ENCODE measurements at regions not wholly inside any gene's neighbourhood (a gene's known extent, or its start where the extent isn't known, plus 50 kb on each side); places are given as distances from the start of the nearest gene placed in this dataset.

GRCh38 chr13:90099847-90100246 is 1247.6 kb upstream of the MIR17HG start:
- H3K36me3 ChIP-seq: no peaks in the 10 kb centered on the region
- no peaks in the 10 kb centered on the region for H3K9me3 ChIP-seq
- H3K4me3 ChIP-seq: no peak overlapping the region
- no peaks in the 10 kb centered on the region for H3K27me3 ChIP-seq (replicated peaks; ENCODE audit: insufficient read depth)
- ATAC-seq (ENCODE audit: insufficient number of reproducible peaks, low FRiP score, low read depth) (no peak), DNase-seq (ENCODE audit: low spot score) (no peak)
- no peak for TF ChIP-seq CTCF (IDR thresholded peaks at IDR 0.05)
- no peak overlapping the region for H3K27ac ChIP-seq
- H3K4me1 ChIP-seq (ENCODE audit: control insufficient read depth in 1 of 2, low read depth in 2 of 2): no peaks in the 10 kb centered on the region

- Histone ChIP-seq H3K9me3 (no peaks in the 10 kb centered on the region), H3K36me3 (no peaks in the 10 kb centered on the region), H3K27ac (no peak overlapping the region), H3K4me3 (no peak overlapping the region), H3K4me1 (ENCODE audit: control insufficient read depth in 1 of 2, low read depth in 2 of 2) (no peaks in the 10 kb centered on the region), H3K27me3 (replicated peaks; ENCODE audit: insufficient read depth) (no peaks in the 10 kb centered on the region)
- DNase-seq (ENCODE audit: low spot score) (no peak), ATAC-seq (ENCODE audit: insufficient number of reproducible peaks, low FRiP score, low read depth) (no peak)
- TF ChIP-seq CTCF (IDR thresholded peaks at IDR 0.05): no peak
These were observed 1244.2 kb upstream of the MIR17HG start for GRCh38 chr13:90103099-90103784.

GRCh38 chr13:90104764-90105163 is 1242.7 kb upstream of the MIR17HG start:
- no peak for ATAC-seq (ENCODE audit: insufficient number of reproducible peaks, low FRiP score, low read depth)
- H3K36me3 ChIP-seq: no peaks in the 10 kb centered on the region
- H3K9me3 ChIP-seq: no peaks in the 10 kb centered on the region
- no peaks in the 10 kb centered on the region for H3K4me1 ChIP-seq (ENCODE audit: control insufficient read depth in 1 of 2, low read depth in 2 of 2)
- no peak for TF ChIP-seq CTCF (IDR thresholded peaks at IDR 0.05)
- no peak overlapping the region for H3K4me3 ChIP-seq
- no peak for DNase-seq (ENCODE audit: low spot score)
- no peak overlapping the region for H3K27ac ChIP-seq
- H3K27me3 ChIP-seq (replicated peaks; ENCODE audit: insufficient read depth): no peaks in the 10 kb centered on the region

GRCh38 chr13:90105276-90105675 is 1242.2 kb upstream of the MIR17HG start:
- no peaks in the 10 kb centered on the region for H3K27me3 ChIP-seq (replicated peaks; ENCODE audit: insufficient read depth)
- no peaks in the 10 kb centered on the region for H3K9me3 ChIP-seq
- no peak overlapping the region for H3K27ac ChIP-seq
- DNase-seq (ENCODE audit: low spot score) (no peak), ATAC-seq (ENCODE audit: insufficient number of reproducible peaks, low FRiP score, low read depth) (no peak)
- H3K4me3 ChIP-seq: no peak overlapping the region
- TF ChIP-seq CTCF (IDR thresholded peaks at IDR 0.05): no peak
- H3K4me1 ChIP-seq (ENCODE audit: control insufficient read depth in 1 of 2, low read depth in 2 of 2): no peaks in the 10 kb centered on the region
- H3K36me3 ChIP-seq: no peaks in the 10 kb centered on the region

- Histone ChIP-seq H3K27ac (no peak overlapping the region), H3K36me3 (no peaks in the 10 kb centered on the region), H3K27me3 (replicated peaks; ENCODE audit: insufficient read depth) (no peaks in the 10 kb centered on the region), H3K9me3 (no peaks in the 10 kb centered on the region), H3K4me3 (no peak overlapping the region), H3K4me1 (ENCODE audit: control insufficient read depth in 1 of 2, low read depth in 2 of 2) (no peaks in the 10 kb centered on the region)
- no peak for TF ChIP-seq CTCF (IDR thresholded peaks at IDR 0.05)
- DNase-seq (ENCODE audit: low spot score) (no peak), ATAC-seq (ENCODE audit: insufficient number of reproducible peaks, low FRiP score, low read depth) (no peak)
These were observed 1241.5 kb upstream of the MIR17HG start for GRCh38 chr13:90105849-90106496.

Data from thoracic aorta (tissue), 2 donors.